22Rv1 (cell line): ENCODE measurements at regions not wholly inside any gene's neighbourhood (a gene's known extent, or its start where the extent isn't known, plus 50 kb on each side); places are given as distances from the start of the nearest gene placed in this dataset.

Experiments
- H3K27ac ChIP-seq: fragments of 450-650 bp; 2 replicates; pipeline ENCODE4 v1.5.1; 2017
- CTCF ChIP-seq: fragments of 450-650 bp; IDR thresholded peaks from 2 replicates; pipeline ENCODE4 v1.5.1; 2017; ENCODE audit warnings: mild to moderate bottlenecking
- ZFX ChIP-seq: fragments of 450-650 bp; IDR thresholded peaks from 2 replicates; pipeline ENCODE4 v1.6.1; 2017; ENCODE audit warnings: antibody characterized with exemption, borderline replicate concordance

DNA sequence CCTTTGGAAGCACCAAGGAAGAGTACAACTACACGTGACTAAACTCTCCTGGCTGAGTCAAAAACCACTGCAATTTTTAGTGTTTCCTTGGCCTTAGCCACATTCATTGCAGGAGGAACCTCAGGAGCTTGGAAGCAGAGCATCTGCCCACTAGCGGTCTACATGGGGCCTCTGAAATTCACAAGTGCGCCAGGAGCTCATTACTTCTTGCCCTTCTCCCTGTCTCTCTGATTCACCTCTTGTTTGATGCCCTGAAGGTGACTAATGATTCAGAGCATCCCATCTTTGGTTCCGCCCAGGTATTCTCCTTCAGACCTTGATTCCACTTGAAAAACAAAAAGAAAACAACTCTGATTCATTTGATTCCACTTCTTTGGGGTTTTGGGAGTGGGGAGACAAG is 201.1 kb upstream of the LPP start:
- H3K27ac ChIP-seq = no peak overlapping the region
- TF ChIP-seq ZFX = no peak

DNA sequence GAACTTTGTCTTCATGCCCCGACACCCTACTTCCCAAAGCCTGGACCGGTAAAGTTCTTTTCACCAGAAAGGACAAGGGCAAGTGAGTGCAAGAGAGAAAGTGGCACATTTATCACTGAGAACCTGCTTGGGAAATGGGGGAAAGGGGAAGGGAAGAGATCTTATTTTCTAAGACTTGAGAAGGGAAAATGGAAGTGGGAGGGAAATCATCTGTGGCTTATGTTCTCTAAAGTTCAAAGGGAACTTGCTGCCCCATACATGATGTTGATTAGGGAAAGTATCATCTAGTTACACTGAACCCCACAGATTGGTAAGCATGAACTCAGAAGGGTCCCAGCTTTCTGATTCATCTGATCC is 199.5 kb upstream of the LPP start:
- TF ChIP-seq CTCF (no peak), ZFX (no peak)
- H3K27ac ChIP-seq = no peak overlapping the region

DNA sequence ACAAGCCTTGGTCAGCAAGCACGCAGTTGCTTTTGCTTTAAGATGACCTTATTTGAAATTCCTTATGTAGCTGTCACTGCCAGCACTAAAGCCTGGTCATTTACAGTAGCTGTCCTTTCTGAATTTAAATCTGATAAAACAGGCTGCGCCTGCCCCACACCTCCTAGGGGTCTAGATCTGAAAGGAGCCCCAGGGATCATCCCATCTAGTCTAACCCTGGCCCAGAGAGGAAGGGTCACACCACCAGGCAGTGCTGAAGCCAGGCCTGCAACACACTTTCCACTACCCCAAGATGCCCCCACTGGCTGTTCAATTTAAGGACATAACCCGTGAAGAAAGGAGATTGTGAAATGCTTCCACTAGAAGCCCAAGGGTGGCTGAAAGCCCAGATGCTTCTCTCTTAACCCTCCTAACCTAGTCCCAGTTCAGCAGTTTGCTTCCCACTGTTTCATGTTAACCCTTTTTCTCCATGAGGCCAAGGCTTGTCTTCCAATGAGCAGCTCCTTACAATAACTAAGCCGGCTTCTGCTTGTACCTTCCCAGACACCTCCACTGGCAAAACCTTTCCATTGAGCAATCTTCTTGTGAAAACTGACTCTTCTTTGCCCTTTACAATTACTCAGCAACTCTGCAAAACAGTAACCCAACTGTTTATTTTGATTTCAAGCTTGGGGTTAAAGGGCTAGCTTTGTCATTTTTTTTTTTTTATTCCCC is 198.9 kb upstream of the LPP start:
- TF ChIP-seq ZFX = no peak
- no peak for TF ChIP-seq CTCF
- H3K27ac ChIP-seq = no peak overlapping the region

- TF ChIP-seq ZFX = no peak
- no peak for TF ChIP-seq CTCF
- no peak overlapping the region for H3K27ac ChIP-seq
Measured at GRCh38 chr3:187955587-187955952, 198.4 kb upstream of the LPP start.

GRCh38 chr3:187957165-187957581 is 196.8 kb upstream of the LPP start:
- no peak overlapping the region for H3K27ac ChIP-seq
- TF ChIP-seq CTCF (no peak), ZFX (no peak)

DNA sequence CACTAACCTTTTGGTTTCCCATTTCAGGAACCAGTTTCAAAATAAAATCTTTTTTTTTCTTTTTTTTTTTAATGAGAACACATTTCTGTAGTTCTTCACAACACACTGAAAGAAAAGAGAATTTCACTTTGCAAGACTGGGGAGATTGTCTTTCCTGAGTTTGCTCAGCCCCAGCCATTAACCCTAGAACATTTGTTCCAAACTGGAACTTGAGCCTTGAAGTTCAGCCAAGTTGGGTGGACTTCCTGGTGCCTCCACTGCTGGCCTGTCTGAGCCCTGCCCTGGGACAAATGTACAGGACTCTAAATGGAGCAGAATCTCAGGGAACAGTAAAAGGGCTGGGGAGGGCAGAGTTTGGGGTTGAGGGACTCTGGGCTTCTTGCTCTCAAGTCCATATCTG is 196.4 kb upstream of the LPP start:
- TF ChIP-seq CTCF = no peak
- no peak for TF ChIP-seq ZFX
- H3K27ac ChIP-seq = no peak overlapping the region

GRCh38 chr3:187958432-187959003 is 195.4 kb upstream of the LPP start:
- no peak overlapping the region for H3K27ac ChIP-seq
- TF ChIP-seq ZFX (no peak), CTCF (no peak)

DNA sequence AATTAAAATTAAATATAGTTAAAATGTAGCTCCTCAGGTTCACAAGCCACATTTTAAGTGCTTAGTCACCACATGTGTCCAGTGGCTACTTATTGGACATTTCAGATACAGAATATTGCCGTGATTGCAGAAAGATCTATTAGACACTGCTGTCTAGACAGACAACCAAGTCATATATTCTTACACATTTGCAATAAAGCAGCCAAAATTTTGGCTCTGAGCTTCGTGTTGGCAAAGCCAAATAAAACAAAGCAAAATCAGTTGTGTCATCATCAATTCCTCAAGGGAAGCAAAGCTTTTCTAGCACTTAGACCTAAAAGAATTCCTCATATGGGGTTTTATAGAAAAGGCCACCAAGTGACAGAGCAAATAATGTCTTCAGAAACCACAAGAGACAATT is 193.1 kb upstream of the LPP start:
- TF ChIP-seq CTCF = no peak
- no peak for TF ChIP-seq ZFX
- H3K27ac ChIP-seq = no peak overlapping the region
